Choroid plexus epithelial cell (primary cell): ENCODE measurements at regions not wholly inside any gene's neighbourhood (a gene's known extent, or its start where the extent isn't known, plus 50 kb on each side); places are given as distances from the start of the nearest gene placed in this dataset.

Experiments used
- DNase-seq: peaks from one replicate; pipeline ENCODE4 v3.0.0-alpha.2; 2010; ENCODE audit warnings: low read depth
- H3K4me3 ChIP-seq: 2 replicates; pipeline ENCODE4 v1.5.1; 2011; ENCODE audit warnings: low read depth, mild to moderate bottlenecking, control low read depth, low read length, moderate library complexity
- TF ChIP-seq, protein P1 (sequence below): conservative IDR thresholded peaks from 2 replicates; pipeline ENCODE4 v1.5.1; 2011; ENCODE audit warnings: low read depth, mild to moderate bottlenecking, control low read depth, inconsistent platforms, low read length, moderate library complexity

DNA sequence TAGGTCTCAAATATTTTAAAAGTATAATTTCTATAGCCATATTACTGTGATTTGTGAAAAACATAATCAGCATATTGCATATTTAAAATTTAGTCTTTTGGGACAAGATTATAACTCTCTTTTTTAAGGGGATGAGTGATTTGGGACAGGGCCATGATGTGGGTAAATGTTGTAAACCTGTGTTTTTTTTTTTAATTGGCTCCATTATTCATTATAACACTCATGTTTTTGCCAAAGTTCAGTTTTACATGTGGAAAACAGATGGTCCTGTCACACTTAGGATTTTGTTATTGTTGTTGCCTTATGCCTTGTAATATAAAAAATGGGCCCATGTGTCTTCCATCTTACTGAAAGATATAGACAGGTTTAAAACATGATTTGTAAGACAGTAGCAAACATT is 1413.5 kb upstream of the RAG2 start:
- no peak overlapping the region for H3K4me3 ChIP-seq
- TF ChIP-seq, protein P1, sequence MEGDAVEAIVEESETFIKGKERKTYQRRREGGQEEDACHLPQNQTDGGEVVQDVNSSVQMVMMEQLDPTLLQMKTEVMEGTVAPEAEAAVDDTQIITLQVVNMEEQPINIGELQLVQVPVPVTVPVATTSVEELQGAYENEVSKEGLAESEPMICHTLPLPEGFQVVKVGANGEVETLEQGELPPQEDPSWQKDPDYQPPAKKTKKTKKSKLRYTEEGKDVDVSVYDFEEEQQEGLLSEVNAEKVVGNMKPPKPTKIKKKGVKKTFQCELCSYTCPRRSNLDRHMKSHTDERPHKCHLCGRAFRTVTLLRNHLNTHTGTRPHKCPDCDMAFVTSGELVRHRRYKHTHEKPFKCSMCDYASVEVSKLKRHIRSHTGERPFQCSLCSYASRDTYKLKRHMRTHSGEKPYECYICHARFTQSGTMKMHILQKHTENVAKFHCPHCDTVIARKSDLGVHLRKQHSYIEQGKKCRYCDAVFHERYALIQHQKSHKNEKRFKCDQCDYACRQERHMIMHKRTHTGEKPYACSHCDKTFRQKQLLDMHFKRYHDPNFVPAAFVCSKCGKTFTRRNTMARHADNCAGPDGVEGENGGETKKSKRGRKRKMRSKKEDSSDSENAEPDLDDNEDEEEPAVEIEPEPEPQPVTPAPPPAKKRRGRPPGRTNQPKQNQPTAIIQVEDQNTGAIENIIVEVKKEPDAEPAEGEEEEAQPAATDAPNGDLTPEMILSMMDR = no peak
- DNase-seq = no peak

DNA sequence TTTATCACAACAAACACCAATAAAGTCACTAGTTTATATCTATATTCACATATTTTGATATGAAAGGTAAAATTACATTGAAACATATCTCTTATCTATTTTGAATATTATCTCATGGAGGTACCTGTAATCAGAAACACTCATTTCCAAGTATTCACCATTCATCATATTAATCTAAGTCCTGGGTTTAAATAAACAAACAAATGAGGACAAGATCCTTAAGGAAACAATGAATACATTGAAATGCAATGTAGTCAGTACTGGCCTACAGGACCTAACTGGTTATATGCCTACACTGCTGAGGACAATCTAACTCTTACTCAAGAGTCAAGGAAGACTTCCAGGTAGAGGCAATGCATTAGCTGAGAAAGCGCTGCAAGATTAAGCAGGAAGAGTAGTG is 1411.9 kb upstream of the RAG2 start:
- no peak overlapping the region for H3K4me3 ChIP-seq
- DNase-seq = no peak
- TF ChIP-seq, protein P1 = no peak

DNA sequence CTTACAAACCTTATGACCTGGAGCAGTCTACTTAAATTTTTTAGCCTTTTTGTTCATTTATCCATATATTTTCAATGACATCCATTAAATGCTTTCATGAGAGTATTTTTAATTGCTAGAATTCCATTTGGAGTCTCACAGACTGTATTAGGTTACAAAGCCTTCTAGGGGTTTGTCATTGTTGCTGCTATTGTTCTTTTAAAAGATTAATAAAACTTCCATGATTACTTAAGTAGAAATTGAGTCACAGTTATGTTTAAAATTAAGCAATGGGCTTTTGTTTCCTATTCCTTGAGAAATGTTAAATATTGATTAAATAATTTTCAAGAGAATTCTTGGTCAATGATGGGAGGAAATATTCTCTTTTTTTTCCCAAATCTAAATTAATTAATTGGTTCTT is 1408.4 kb upstream of the RAG2 start:
- no peak overlapping the region for H3K4me3 ChIP-seq
- no peak for DNase-seq
- TF ChIP-seq, protein P1 = no peak

DNA sequence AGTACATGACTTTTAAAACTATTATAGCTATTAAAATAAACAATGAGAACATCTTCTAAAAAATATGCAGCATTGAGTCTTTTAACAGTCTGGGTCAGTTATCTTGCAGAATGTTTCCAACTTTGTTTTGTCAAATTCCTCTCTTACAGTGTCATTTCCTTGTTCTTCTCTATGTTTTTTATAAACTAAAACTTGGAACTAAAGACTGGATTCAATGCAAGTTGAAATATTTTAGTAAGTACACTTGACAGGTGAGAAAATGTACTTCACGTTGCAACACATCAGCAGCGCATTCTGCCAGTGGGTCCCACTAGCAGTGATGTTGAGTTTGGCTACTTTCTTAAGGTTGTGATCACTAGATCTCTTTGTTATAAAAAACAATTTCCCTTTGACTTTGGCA is 1407.6 kb upstream of the RAG2 start:
- H3K4me3 ChIP-seq = no peak overlapping the region
- peak; percentile 92 for DNase-seq
- TF ChIP-seq, protein P1 = no peak

DNA sequence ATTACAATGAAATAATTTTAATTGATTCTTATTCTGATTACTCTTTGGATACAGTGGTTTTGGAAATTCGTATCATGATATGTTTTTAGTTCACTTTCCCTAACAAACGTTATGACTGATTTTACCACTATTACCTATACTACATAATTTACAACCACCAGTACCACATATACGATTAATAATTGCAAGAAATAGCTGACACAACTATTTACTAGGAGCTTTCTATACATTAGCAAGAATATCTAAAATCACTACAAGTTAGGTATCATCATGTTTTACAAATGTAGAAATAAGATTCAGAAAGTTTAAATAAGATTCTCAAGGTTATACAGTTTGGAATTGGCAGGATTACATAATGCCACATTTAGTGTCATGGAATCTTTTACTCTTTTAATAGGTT is 1401.1 kb upstream of the RAG2 start:
- DNase-seq = no peak
- no peak overlapping the region for H3K4me3 ChIP-seq
- TF ChIP-seq, protein P1 = no peak

DNA sequence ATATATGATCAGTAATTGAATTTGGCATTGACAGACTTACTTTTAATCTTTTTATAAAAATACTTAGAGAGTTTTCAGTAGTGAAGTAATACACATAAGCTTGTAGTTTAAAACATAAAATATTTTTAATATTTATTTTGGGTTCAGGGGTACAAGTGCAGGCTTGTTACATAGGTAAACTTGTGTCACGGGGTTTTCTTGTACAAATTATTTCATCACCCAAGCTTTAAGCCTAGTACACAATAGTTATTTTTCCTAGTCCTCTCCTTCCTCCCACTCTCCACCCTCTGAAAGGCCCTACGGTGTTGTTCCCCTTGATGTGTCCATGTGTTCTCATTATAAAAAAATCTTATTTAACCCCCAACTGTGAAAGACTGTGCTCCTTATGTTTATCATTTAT is 1397.8 kb upstream of the RAG2 start:
- no peak overlapping the region for H3K4me3 ChIP-seq
- DNase-seq = no peak
- TF ChIP-seq, protein P1 = no peak

DNA sequence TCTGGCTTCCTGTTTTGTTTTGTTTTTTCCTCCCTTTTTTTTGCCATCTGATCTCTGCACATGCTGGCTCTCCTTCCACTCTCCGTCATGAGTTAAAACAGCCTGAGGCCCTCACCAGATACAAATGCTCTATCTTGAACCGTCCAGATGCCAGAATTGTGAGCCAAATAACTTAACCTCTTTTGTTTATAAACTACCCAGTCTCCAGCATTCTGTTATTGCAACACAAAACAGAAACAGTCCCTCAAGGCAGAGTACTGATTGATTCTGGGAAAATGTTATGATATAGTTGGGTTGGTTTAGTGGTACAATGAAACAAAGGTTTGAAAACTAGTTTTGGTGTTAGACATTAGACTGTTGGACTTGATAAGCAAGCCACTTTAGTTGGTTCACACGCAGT is 1390.0 kb upstream of the RAG2 start:
- peak; percentile 94 for DNase-seq
- TF ChIP-seq, protein P1 = no peak
- no peak overlapping the region for H3K4me3 ChIP-seq
